Body of pancreas (tissue), 4 donors: ENCODE measurements at regions not wholly inside any gene's neighbourhood (a gene's known extent, or its start where the extent isn't known, plus 50 kb on each side); places are given as distances from the start of the nearest gene placed in this dataset.

Source experiments
- ATAC-seq: fragments of 150-250 bp; one replicate; pipeline ENCODE4 v1.9.1; 2016
- DNase-seq, 4 donors: peaks; one replicate each; pipeline ENCODE4 v3.0.0-alpha.2; 2019
- H3K27ac ChIP-seq, 4 donors: fragments of 200-600 bp; sonication (generic); 1 replicate in 3 of 4; 2 replicates in 1 of 4; pipeline versions ENCODE4 v1.5.1 to v1.6.1; 2016 to 2019; ENCODE audit warnings: mild to moderate bottlenecking in 1 of 4, mixed read lengths in 1 of 4, moderate library complexity in 1 of 4
- H3K27me3 ChIP-seq, 2 donors: fragments of 200-600 bp; sonication (generic); one replicate each; pipeline ENCODE4 v1.6.0; 2016; ENCODE audit warnings: mild to moderate bottlenecking in 1 of 2
- H3K36me3 ChIP-seq, 2 donors: fragments of 200-600 bp; sonication (generic); replicated peaks in 1 of 2; 2 replicates each; pipeline ENCODE4 v1.5.1; 2016; ENCODE audit warnings: low read depth in 2 of 2; ENCODE audit not compliant: insufficient read depth in 1 of 2
- H3K4me1 ChIP-seq: fragments of 200-600 bp; sonication (generic); one replicate; pipeline ENCODE4 v1.6.0; 2016
- H3K4me3 ChIP-seq, 2 donors: fragments of 200-600 bp; sonication (generic); 1 replicate in 1 of 2; 2 replicates in 1 of 2; pipeline ENCODE4 v1.5.1; 2016 to 2019
- H3K9me3 ChIP-seq, 3 donors: fragments of 200-600 bp; sonication (generic); 1 replicate in 2 of 3; 2 replicates in 1 of 3; pipeline ENCODE4 v1.5.1; 2016
- CTCF ChIP-seq, 7 experiments: fragments of 450-650 bp in 4 of 7; fragments of 200-600 bp in 3 of 7; sonication (generic) in 3 of 7; IDR thresholded peaks; one replicate each; pipeline ENCODE4 v1.5.1; 2016 to 2019; ENCODE audit warnings: antibody characterized with exemption in 7 of 7
- POLR2A ChIP-seq, 3 donors: fragments of 450-650 bp; IDR thresholded peaks; one replicate each; pipeline ENCODE4 v1.6.1; 2016; ENCODE audit warnings: antibody characterized with exemption in 3 of 3, mild to moderate bottlenecking in 2 of 3
- WGBS, 2 donors: methylation state at CpG; one replicate each; pipeline ENCODE4 v1.1.5; 2017; 5-methylcytosine and 5-hydroxymethylcytosine counted together
- intact Hi-C: fragments of 100-400 bp; cut with DNase I; formaldehyde crosslinking; loops from one replicate; pipeline ENCODE4 v1.15.1; 2023

GRCh38 chr4:123579961-123580360 lies 183.4 kb downstream of the SPRY1 start:
- TF ChIP-seq CTCF (IDR thresholded peaks at IDR 0.05) = no peak
- TF ChIP-seq POLR2A (IDR thresholded peaks at IDR 0.05) = no peak
- ATAC-seq = no peak
- intact Hi-C loops = no loop called here
- Histone ChIP-seq H3K36me3 (no peaks in the 10 kb centered on the region), H3K27me3 (no peaks in the 10 kb centered on the region), H3K4me1 (no peaks in the 10 kb centered on the region), H3K9me3 (peaks cover 0 to 12% (median 3%) of the 10 kb centered on the region in 3 donors), H3K27ac (no peak overlapping the region), H3K4me3 (no peak overlapping the region)
- DNase-seq = no peak
- 81 to 90% methylated on average over 2 of the region's 2 CpGs for WGBS, 2 donors

- no peak for TF ChIP-seq CTCF (IDR thresholded peaks at IDR 0.05)
- TF ChIP-seq POLR2A (IDR thresholded peaks at IDR 0.05) = no peak
- intact Hi-C loops = no loop called here
- Histone ChIP-seq H3K27ac (no peak overlapping the region), H3K9me3 (peaks cover 0 to 12% (median 3%) of the 10 kb centered on the region in 3 donors), H3K36me3 (no peaks in the 10 kb centered on the region), H3K27me3 (no peaks in the 10 kb centered on the region), H3K4me3 (no peak overlapping the region), H3K4me1 (no peaks in the 10 kb centered on the region)
- DNase-seq (peak in 1 of 4 donors; percentile 14), ATAC-seq (no peak)
- WGBS, 2 donors = 92 to 94% methylated on average over 5 to 8 of the region's 8 CpGs
Measured at GRCh38 chr4:123580981-123581664, 184.5 kb downstream of the SPRY1 start.

GRCh38 chr4:123581802-123582201 lies 185.2 kb downstream of the SPRY1 start:
- no peaks in the 10 kb centered on the region for H3K36me3 ChIP-seq
- H3K27ac ChIP-seq = no peak overlapping the region
- intact Hi-C loops = no loop called here
- ATAC-seq (no peak), DNase-seq (no peak)
- TF ChIP-seq CTCF (IDR thresholded peaks at IDR 0.05) (no peak), POLR2A (IDR thresholded peaks at IDR 0.05) (no peak)
- no peaks in the 10 kb centered on the region for H3K4me1 ChIP-seq
- peaks cover 0 to 12% (median 3%) of the 10 kb centered on the region in 3 donors for H3K9me3 ChIP-seq
- no peaks in the 10 kb centered on the region for H3K27me3 ChIP-seq
- WGBS, 2 donors = 95% methylated on average over 3 of the region's 3 CpGs
- H3K4me3 ChIP-seq = no peak overlapping the region

GRCh38 chr4:123583043-123583442 lies 186.4 kb downstream of the SPRY1 start:
- no peak for ATAC-seq
- WGBS, 2 donors = 78 to 85% methylated on average over 2 of the region's 2 CpGs

More at GRCh38 chr4:123583043-123583442, 186.4 kb downstream of the SPRY1 start:
- Histone ChIP-seq H3K27ac (no peak overlapping the region), H3K4me3 (no peak overlapping the region), H3K9me3 (peaks cover 0 to 12% (median 3%) of the 10 kb centered on the region in 3 donors), H3K27me3 (no peaks in the 10 kb centered on the region), H3K36me3 (no peaks in the 10 kb centered on the region), H3K4me1 (peaks cover 2% of the 10 kb centered on the region)
- DNase-seq = no peak
- intact Hi-C loops = no loop called here
- no peak for TF ChIP-seq POLR2A (IDR thresholded peaks at IDR 0.05)
- no peak for TF ChIP-seq CTCF (IDR thresholded peaks at IDR 0.05)
